D721Med (cell line): ENCODE measurements at regions not wholly inside any gene's neighbourhood (a gene's known extent, or its start where the extent isn't known, plus 50 kb on each side); places are given as distances from the start of the nearest gene placed in this dataset.

Source experiments
- DNase-seq: peaks from one replicate; pipeline ENCODE4 v3.0.0; 2011; ENCODE audit warnings: low spot score; ENCODE audit not compliant: insufficient read length
- FAIRE-seq: peaks from 2 replicates; lab custom pipeline; 2011; peaks lifted over from hg19 to GRCh38; lab: Jason Lieb, UNC
- CTCF ChIP-seq: IDR thresholded peaks from 2 replicates; pipeline ENCODE4 v1.5.1; 2012; ENCODE audit warnings: mild to moderate bottlenecking, control low read depth; ENCODE audit not compliant: insufficient read depth; ENCODE audit errors: missing control alignments

GRCh38 chr6:129967427-129967826 lies 51.0 kb upstream of the L3MBTL3 start:
- FAIRE-seq (no peak), DNase-seq (no peak)
- no peak for TF ChIP-seq CTCF

GRCh38 chr6:129966125-129966524 lies 52.3 kb upstream of the L3MBTL3 start:
- TF ChIP-seq CTCF = no peak
- FAIRE-seq = no peak
- DNase-seq = no peak

GRCh38 chr6:129965096-129965495 lies 53.3 kb upstream of the L3MBTL3 start:
- DNase-seq (no peak), FAIRE-seq (no peak)
- TF ChIP-seq CTCF = no peak

GRCh38 chr6:129959358-129959930 lies 58.9 kb upstream of the L3MBTL3 start:
- FAIRE-seq (no peak), DNase-seq (no peak)
- TF ChIP-seq CTCF = no peak

- no peak for FAIRE-seq
- TF ChIP-seq CTCF = no peak
- no peak for DNase-seq
Observed at GRCh38 chr6:129957941-129958898, 60.2 kb upstream of the L3MBTL3 start.

- FAIRE-seq (no peak), DNase-seq (no peak)
- TF ChIP-seq CTCF = no peak
Observed at GRCh38 chr6:129955584-129955983, 62.8 kb upstream of the L3MBTL3 start.
